ENCODE measurements at regions not wholly inside any gene's neighbourhood (a gene's known extent, or its start where the extent isn't known, plus 50 kb on each side); places are given as distances from the start of the nearest gene placed in this dataset.
A peak's percentile ranks its signal among the peaks of the same experiment; 100 is the strongest.

DNA sequence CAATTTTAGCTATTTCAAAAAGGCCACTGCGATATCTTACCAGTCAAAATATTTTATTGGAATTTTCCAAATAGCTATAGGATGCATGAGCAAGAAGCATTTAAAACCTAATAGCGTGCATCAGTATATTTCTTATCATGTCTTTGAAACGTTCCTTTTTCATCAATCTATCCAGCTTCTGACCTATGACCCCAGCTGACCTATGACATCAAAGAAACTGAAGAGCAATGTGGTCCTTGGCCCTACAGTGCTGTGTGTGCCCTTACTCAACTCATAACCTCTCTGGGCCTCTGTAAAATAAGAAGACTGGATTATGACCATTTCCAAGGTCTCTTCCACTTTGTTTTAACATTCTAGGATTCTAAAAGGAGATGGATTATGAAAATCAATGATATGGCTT is 118.2 kb downstream of the ZNF22 start:
- 0% methylated on average over 3 of the region's 3 CpGs for WGBS (ENCODE audit: insufficient coverage, low coverage, missing lambda C conversion rate)
- no TSS peak for BruUV-seq (replicated peaks)
- in situ Hi-C loops (cut with MboI) = no loop called here
- Histone ChIP-seq H3K27me3 (ENCODE audit: control insufficient read depth in 2 of 2, insufficient read depth in 2 of 2, low read length in 2 of 2) (peaks cover 16 to 20% of the 10 kb centered on the region in 2 experiments; a peak in 4 of 5 replicates), H3K36me3 (ENCODE audit: control insufficient read depth, insufficient read depth, low read length) (no peaks in the 10 kb centered on the region), H3K79me2 (ENCODE audit: control insufficient read depth, insufficient read depth, low read length) (no peaks in the 10 kb centered on the region), H4K20me1 (replicated peaks; ENCODE audit: control insufficient read depth, insufficient read depth, low read length) (no peaks in the 10 kb centered on the region), H3K4me2 (ENCODE audit: insufficient read depth, low read length) (no peak overlapping the region), H3K4me3 (no peak overlapping the region), H3K27ac (ENCODE audit: extremely low read depth, low read depth, low read length) (no peak overlapping the region), H3K9me1 (ENCODE audit: control insufficient read depth, insufficient read depth, low read length) (no peaks in the 10 kb centered on the region), H3K9me3 (replicated peaks; ENCODE audit: control insufficient read depth, insufficient read depth, low read depth, low read length) (no peaks in the 10 kb centered on the region), H2AFZ (ENCODE audit: low read depth, low read length) (no peak overlapping the region), H3K4me1 (replicated peaks in 1 of 2; ENCODE audit: control insufficient read depth in 2 of 2, insufficient read depth in 2 of 2, low read length in 2 of 2) (no peaks in the 10 kb centered on the region), H3K9ac (ENCODE audit: insufficient read depth in 1 of 2, low read depth in 2 of 2, low read length in 2 of 2) (no peak overlapping the region)
- DNase-seq (ENCODE audit: extremely low read depth in 1 of 4, low spot score in 3 of 4) = no peak
- intact Hi-C loops (cut with micrococcal nuclease) = no loop called here
- CTCF ChIA-PET (ENCODE audit: low intra/inter-chr PET ratio) = no interaction called here
- POLR2A ChIA-PET = interaction anchor here (0.6 kb wide), 1 partner anchor 24 kb away, joined by 3 read pairs; no protein-coding TSS in a partner anchor
- no peak for ATAC-seq
- no peak for FAIRE-seq
- TF ChIP-seq, protein P1, sequence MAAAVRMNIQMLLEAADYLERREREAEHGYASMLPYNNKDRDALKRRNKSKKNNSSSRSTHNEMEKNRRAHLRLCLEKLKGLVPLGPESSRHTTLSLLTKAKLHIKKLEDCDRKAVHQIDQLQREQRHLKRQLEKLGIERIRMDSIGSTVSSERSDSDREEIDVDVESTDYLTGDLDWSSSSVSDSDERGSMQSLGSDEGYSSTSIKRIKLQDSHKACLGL (CRISPR knock-in tag; IDR thresholded peaks at IDR 0.05; ENCODE audit: borderline replicate concordance, poor library complexity, severe bottlenecking) = no peak
- no peak for TF ChIP-seq TOE1 (IDR thresholded peaks at IDR 0.05; ENCODE audit: borderline replicate concordance)
- TF ChIP-seq TOE1 (CRISPR knock-in tag; IDR thresholded peaks at IDR 0.05; ENCODE audit: borderline replicate concordance, low read depth) = no peak
- TF ChIP-seq, protein P2, sequence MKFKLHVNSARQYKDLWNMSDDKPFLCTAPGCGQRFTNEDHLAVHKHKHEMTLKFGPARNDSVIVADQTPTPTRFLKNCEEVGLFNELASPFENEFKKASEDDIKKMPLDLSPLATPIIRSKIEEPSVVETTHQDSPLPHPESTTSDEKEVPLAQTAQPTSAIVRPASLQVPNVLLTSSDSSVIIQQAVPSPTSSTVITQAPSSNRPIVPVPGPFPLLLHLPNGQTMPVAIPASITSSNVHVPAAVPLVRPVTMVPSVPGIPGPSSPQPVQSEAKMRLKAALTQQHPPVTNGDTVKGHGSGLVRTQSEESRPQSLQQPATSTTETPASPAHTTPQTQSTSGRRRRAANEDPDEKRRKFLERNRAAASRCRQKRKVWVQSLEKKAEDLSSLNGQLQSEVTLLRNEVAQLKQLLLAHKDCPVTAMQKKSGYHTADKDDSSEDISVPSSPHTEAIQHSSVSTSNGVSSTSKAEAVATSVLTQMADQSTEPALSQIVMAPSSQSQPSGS (CRISPR knock-in tag; IDR thresholded peaks at IDR 0.05) = no peak
- peak; percentile 70 for TF ChIP-seq NR2C1 (IDR thresholded peaks at IDR 0.05)
- TF ChIP-seq NR2C1 (tag; IDR thresholded peaks at IDR 0.05) = peak; percentile 60
- no peak for TF ChIP-seq CHCHD3 (CRISPR knock-in tag; IDR thresholded peaks at IDR 0.05)
- TF ChIP-seq, protein P3, sequence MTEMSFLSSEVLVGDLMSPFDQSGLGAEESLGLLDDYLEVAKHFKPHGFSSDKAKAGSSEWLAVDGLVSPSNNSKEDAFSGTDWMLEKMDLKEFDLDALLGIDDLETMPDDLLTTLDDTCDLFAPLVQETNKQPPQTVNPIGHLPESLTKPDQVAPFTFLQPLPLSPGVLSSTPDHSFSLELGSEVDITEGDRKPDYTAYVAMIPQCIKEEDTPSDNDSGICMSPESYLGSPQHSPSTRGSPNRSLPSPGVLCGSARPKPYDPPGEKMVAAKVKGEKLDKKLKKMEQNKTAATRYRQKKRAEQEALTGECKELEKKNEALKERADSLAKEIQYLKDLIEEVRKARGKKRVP (CRISPR knock-in tag; IDR thresholded peaks at IDR 0.05) = no peak
- no peak for TF ChIP-seq ZNF239 (CRISPR knock-in tag; IDR thresholded peaks at IDR 0.05)
- TF ChIP-seq TRIM24 (IDR thresholded peaks at IDR 0.05) = no peak
- no peak for TF ChIP-seq ZEB2 (IDR thresholded peaks at IDR 0.05)
- TF ChIP-seq YBX1 (IDR thresholded peaks at IDR 0.05) = no peak
- TF ChIP-seq, protein P4, sequence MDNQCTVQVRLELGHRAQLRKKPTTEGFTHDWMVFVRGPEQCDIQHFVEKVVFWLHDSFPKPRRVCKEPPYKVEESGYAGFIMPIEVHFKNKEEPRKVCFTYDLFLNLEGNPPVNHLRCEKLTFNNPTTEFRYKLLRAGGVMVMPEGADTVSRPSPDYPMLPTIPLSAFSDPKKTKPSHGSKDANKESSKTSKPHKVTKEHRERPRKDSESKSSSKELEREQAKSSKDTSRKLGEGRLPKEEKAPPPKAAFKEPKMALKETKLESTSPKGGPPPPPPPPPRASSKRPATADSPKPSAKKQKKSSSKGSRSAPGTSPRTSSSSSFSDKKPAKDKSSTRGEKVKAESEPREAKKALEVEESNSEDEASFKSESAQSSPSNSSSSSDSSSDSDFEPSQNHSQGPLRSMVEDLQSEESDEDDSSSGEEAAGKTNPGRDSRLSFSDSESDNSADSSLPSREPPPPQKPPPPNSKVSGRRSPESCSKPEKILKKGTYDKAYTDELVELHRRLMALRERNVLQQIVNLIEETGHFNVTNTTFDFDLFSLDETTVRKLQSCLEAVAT (IDR thresholded peaks at IDR 0.05) = no peak
- peak; percentile 43 for TF ChIP-seq RBM25 (IDR thresholded peaks at IDR 0.05; ENCODE audit: low read depth, low read length, severe bottlenecking)
- TF ChIP-seq DIDO1 (tag; IDR thresholded peaks at IDR 0.05; ENCODE audit: low read depth) = no peak
- TF ChIP-seq RFX5 (IDR thresholded peaks at IDR 0.05; ENCODE audit: low read depth, low read length) = no peak
- no peak for TF ChIP-seq CREBBP (IDR thresholded peaks at IDR 0.05; ENCODE audit: low read depth, low read length)
- TF ChIP-seq, protein P5, sequence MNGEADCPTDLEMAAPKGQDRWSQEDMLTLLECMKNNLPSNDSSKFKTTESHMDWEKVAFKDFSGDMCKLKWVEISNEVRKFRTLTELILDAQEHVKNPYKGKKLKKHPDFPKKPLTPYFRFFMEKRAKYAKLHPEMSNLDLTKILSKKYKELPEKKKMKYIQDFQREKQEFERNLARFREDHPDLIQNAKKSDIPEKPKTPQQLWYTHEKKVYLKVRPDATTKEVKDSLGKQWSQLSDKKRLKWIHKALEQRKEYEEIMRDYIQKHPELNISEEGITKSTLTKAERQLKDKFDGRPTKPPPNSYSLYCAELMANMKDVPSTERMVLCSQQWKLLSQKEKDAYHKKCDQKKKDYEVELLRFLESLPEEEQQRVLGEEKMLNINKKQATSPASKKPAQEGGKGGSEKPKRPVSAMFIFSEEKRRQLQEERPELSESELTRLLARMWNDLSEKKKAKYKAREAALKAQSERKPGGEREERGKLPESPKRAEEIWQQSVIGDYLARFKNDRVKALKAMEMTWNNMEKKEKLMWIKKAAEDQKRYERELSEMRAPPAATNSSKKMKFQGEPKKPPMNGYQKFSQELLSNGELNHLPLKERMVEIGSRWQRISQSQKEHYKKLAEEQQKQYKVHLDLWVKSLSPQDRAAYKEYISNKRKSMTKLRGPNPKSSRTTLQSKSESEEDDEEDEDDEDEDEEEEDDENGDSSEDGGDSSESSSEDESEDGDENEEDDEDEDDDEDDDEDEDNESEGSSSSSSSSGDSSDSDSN (IDR thresholded peaks at IDR 0.05; ENCODE audit: borderline replicate concordance in 1 of 2, low read depth in 2 of 2, low read length in 2 of 2) = no peak
- no peak for TF ChIP-seq RUNX1 (IDR thresholded peaks at IDR 0.05; ENCODE audit: low read depth)

Measured in K562 (cell line).